Heart left ventricle (tissue), 16 donors: ENCODE measurements at regions not wholly inside any gene's neighbourhood (a gene's known extent, or its start where the extent isn't known, plus 50 kb on each side); places are given as distances from the start of the nearest gene placed in this dataset.
"Not testable (repeated sequence)": the region's sequence is repeated elsewhere in the genome, so short reads cannot be mapped to it uniquely, and the experiment has no call there.

ENCODE experiments used
- ATAC-seq, 4 donors: fragments of 200-7000 bp; cut with Tn5 transposase; one replicate each; pipeline ENCODE4 v1.9.1; 2020 to 2022; ENCODE audit warnings: moderate library complexity in 4 of 4, mild to moderate bottlenecking in 3 of 4, moderate number of reproducible peaks in 1 of 4
- DNase-seq, 5 donors: peaks; one replicate each; pipeline ENCODE4 v3.0.0-alpha.2; 2020
- H3K27ac ChIP-seq, 12 donors: fragments of 200-600 bp; sonication (generic) in 4 of 12; one replicate each; pipeline versions ENCODE4 v1.5.0 to v1.8.0; 2016 to 2022; ENCODE audit warnings: mild to moderate bottlenecking in 2 of 12
- H3K27me3 ChIP-seq, 9 donors: fragments of 200-600 bp; sonication (generic) in 2 of 9; one replicate each; pipeline versions ENCODE4 v1.5.1 to v1.8.0; 2016 to 2022; ENCODE audit warnings: mild to moderate bottlenecking in 3 of 9
- H3K36me3 ChIP-seq, 9 donors: fragments of 200-600 bp; sonication (generic) in 2 of 9; one replicate each; pipeline versions ENCODE4 v1.5.0 to v1.8.0; 2018 to 2022; ENCODE audit warnings: mild to moderate bottlenecking in 2 of 9
- H3K4me1 ChIP-seq, 12 donors: fragments of 200-600 bp; sonication (generic) in 4 of 12; one replicate each; pipeline versions ENCODE4 v1.5.0 to v1.8.0; 2016 to 2022; ENCODE audit warnings: mild to moderate bottlenecking in 3 of 12
- H3K4me3 ChIP-seq, 12 donors: fragments of 200-600 bp; sonication (generic) in 4 of 12; one replicate each; pipeline versions ENCODE4 v1.5.0 to v1.8.0; 2017 to 2022; ENCODE audit warnings: mild to moderate bottlenecking in 9 of 12, moderate library complexity in 4 of 12
- H3K9me3 ChIP-seq, 12 donors: fragments of 200-600 bp; sonication (generic) in 4 of 12; one replicate each; pipeline versions ENCODE4 v1.5.0 to v1.8.0; 2016 to 2022; ENCODE audit warnings: mild to moderate bottlenecking in 1 of 12
- CTCF ChIP-seq, 12 donors: fragments of 200-600 bp; sonication (generic) in 4 of 12; IDR thresholded peaks; one replicate each; pipeline versions ENCODE4 v1.5.0 to v1.8.0; 2018 to 2022; ENCODE audit warnings: antibody characterized with exemption in 12 of 12, mild to moderate bottlenecking in 5 of 12
- POLR2A ChIP-seq, 2 donors: fragments of 450-650 bp; IDR thresholded peaks; one replicate each; pipeline ENCODE4 v1.6.1; 2017; ENCODE audit warnings: antibody characterized with exemption in 2 of 2, mild to moderate bottlenecking in 2 of 2, moderate library complexity in 2 of 2
- WGBS, 4 donors: extraction: QIAGEN DNeasy Blood & Tissue Kit in 2 of 4; methylation state at CpG; one replicate each; pipeline versions ENCODE4 v1.1.5 to v1.1.7; 2013 to 2018; 5-methylcytosine and 5-hydroxymethylcytosine counted together
- intact Hi-C, 10 donors: fragments of 100-400 bp; cut with DNase I; formaldehyde crosslinking; loops; one replicate each; pipeline versions ENCODE4 v1.11.1 to v1.14.2; 2022
- donor health status: ischemic (EF 13 %, LVEDD 7.1; RV severe dilation, severe dysfunction).
- donor health status: healthy with polysubstance abuse.
- donor health status: DM: no; HTN: yes; CAD: no.
- donor health status: DM: no; HTN: no; CAD: no.
- donor health status: ischemic (EF 25% LVEDD 6.9; RV normal size, moderate dysfunction).
- donor health status: ischemic (EF 25% LVEDD 5.7; RV mildly dilated, moderate dysfunction).
- donor health status: healthy.
- donor health status: DM: yes; HTN: yes; CAD: no.
- donor health status: ischemic (EF 35%, LVEDD 5.7; RV mildly dilated, moderate dysfunction).
- donor health status: nonischemic (EF 11% LVEDD 7.7; RV severe dilation, severe dysfunction).
- donor health status: DM: yes; HTN: yes; CAD: no.
- donor health status: PGD.
- donor health status: ischemic (EF 29% LVEDD 5.4; RV normal size, mild dysfunction).
- donor health status: nonischemic (EF 23%, LVEDD 6.1; RV moderate dilation, normal function).

GRCh38 chr7:4604456-4604940 is 77.6 kb upstream of the FOXK1 start:
- intact Hi-C loops: loop anchor here in 2 of 10 donors (10.0 kb wide), 2 partner anchors 280 to 480 kb away; partner anchors contain the start of gene RADIL (in 1 of the 2)
- peaks cover 0 to 18% (median 0%) of the 10 kb centered on the region in 9 donors for H3K27me3 ChIP-seq
- no peak overlapping the region for H3K27ac ChIP-seq
- H3K4me1 ChIP-seq: no peaks in the 10 kb centered on the region
- no peak for DNase-seq
- no peak for ATAC-seq
- H3K9me3 ChIP-seq: no peaks in the 10 kb centered on the region
- TF ChIP-seq POLR2A (IDR thresholded peaks at IDR 0.05) (no peak), CTCF (IDR thresholded peaks at IDR 0.05) (no peak)
- H3K36me3 ChIP-seq: no peaks in the 10 kb centered on the region
- H3K4me3 ChIP-seq: no peak overlapping the region
- WGBS, 4 donors: 78 to 88% (median 81%) methylated on average over 11 to 16 of the region's 16 CpGs

GRCh38 chr7:4606797-4607196 is 75.3 kb upstream of the FOXK1 start:
- no peaks in the 10 kb centered on the region for H3K36me3 ChIP-seq
- H3K9me3 ChIP-seq: no peaks in the 10 kb centered on the region
- no peak for TF ChIP-seq POLR2A (IDR thresholded peaks at IDR 0.05)
- no peak for TF ChIP-seq CTCF (IDR thresholded peaks at IDR 0.05)
- peaks cover 0 to 6% (median 0%) of the 10 kb centered on the region in 9 donors for H3K27me3 ChIP-seq
- DNase-seq (no peak), ATAC-seq (no peak)
- no peak overlapping the region for H3K27ac ChIP-seq
- no peak overlapping the region for H3K4me3 ChIP-seq
- intact Hi-C loops: loop anchor here in 2 of 10 donors (10.0 kb wide), 2 partner anchors 278 to 478 kb away; partner anchors contain the start of gene RADIL (in 1 of the 2)
- WGBS, 4 donors: 71 to 84% (median 78%) methylated on average over 10 of the region's 10 CpGs
- no peaks in the 10 kb centered on the region for H3K4me1 ChIP-seq

- Histone ChIP-seq H3K27me3 (peaks cover 0 to 4% (median 0%) of the 10 kb centered on the region in 9 donors), H3K36me3 (no peaks in the 10 kb centered on the region), H3K27ac (no peak overlapping the region), H3K4me1 (peaks cover 0 to under 1% (median 0%) of the 10 kb centered on the region in 12 donors), H3K4me3 (no peak overlapping the region), H3K9me3 (no peaks in the 10 kb centered on the region)
- TF ChIP-seq POLR2A (IDR thresholded peaks at IDR 0.05) (no peak), CTCF (IDR thresholded peaks at IDR 0.05) (no peak)
- 70 to 79% (median 77%) methylated on average over 11 to 14 of the region's 14 CpGs for WGBS, 4 donors
- intact Hi-C loops: loop anchor here in 2 of 10 donors (10.0 kb wide), 2 partner anchors 277 to 477 kb away; partner anchors contain the start of gene RADIL (in 1 of the 2)
- ATAC-seq (no peak), DNase-seq (no peak)
Observed at GRCh38 chr7:4607311-4607729, 74.8 kb upstream of the FOXK1 start.

- intact Hi-C loops: loop anchor here in 2 of 10 donors (10.0 kb wide), 2 partner anchors 275 to 475 kb away; partner anchors contain the start of gene RADIL (in 1 of the 2)
- H3K4me3 ChIP-seq, H3K36me3 ChIP-seq, H3K9me3 ChIP-seq, DNase-seq, H3K27me3 ChIP-seq, H3K27ac ChIP-seq, ATAC-seq: not testable (repeated sequence)
- 88 to 95% (median 93%) methylated on average over 7 of the region's 7 CpGs for WGBS, 4 donors
- peaks cover 0 to 20% (median 9%) of the 10 kb centered on the region in 12 donors for H3K4me1 ChIP-seq
Observed at GRCh38 chr7:4609576-4609975, 72.5 kb upstream of the FOXK1 start.
